K562 (cell line): ENCODE measurements at regions not wholly inside any gene's neighbourhood (a gene's known extent, or its start where the extent isn't known, plus 50 kb on each side); places are given as distances from the start of the nearest gene placed in this dataset.

Experiments used
- ATAC-seq: fragments of 200-7000 bp; cut with Tn5 transposase; 3 replicates; pipeline ENCODE4 v1.9.1; 2020; ENCODE audit warnings: moderate library complexity
- BruUV-seq: library from RNA; stranded (reverse); fragments of 400-500 nt; replicated peaks from 2 replicates; lab custom pipeline; 2021; lab: Mats Ljungman, UMichigan
- CTCF ChIA-PET: fragments of 300-600 bp; formaldehyde crosslinking; extraction: SDS; loops from one replicate; lab custom pipeline; 2021; ENCODE audit warnings: low intra/inter-chr PET ratio; lab: Yijun Ruan, JAX
- POLR2A ChIA-PET: fragments of 300-600, 350-650 bp; sonication (Branson Sonifier 250); formaldehyde crosslinking; extraction: SDS; loops from one replicate; lab custom pipeline; 2021; ENCODE audit warnings: antibody characterized with exemption, inconsistent platforms; lab: Yijun Ruan, JAX
- DNase-seq, 4 experiments: peaks; one replicate each; pipeline versions ENCODE4 v3.0.0 to v3.0.0-alpha.2; 2011 to 2018; ENCODE audit warnings: low spot score in 3 of 4, mixed read lengths in 3 of 4; ENCODE audit errors: extremely low read depth in 1 of 4
- FAIRE-seq: peaks from 2 replicates; lab custom pipeline; 2011; peaks lifted over from hg19 to GRCh38; lab: Jason Lieb, UNC
- H2AFZ ChIP-seq: 2 replicates; pipeline ENCODE4 v1.6.0; 2011; ENCODE audit warnings: low read depth, low read length, control low read depth, inconsistent platforms
- H3K27ac ChIP-seq: fragments of 200-600 bp; 3 replicates; pipeline ENCODE4 v1.8.0; 2011; ENCODE audit warnings: low read depth, mild to moderate bottlenecking, control low read depth, inconsistent platforms, low read length, moderate library complexity, mixed read lengths; ENCODE audit errors: extremely low read depth
- H3K27me3 ChIP-seq, 2 experiments: fragments of 300-600 bp in 1 of 2; 2 replicates in 1 of 2; 3 replicates in 1 of 2; pipeline versions ENCODE4 v1.6.0 to v1.8.0; 2011; ENCODE audit warnings: inconsistent platforms in 2 of 2, low read length in 2 of 2, mild to moderate bottlenecking in 1 of 2, mixed read lengths in 1 of 2, moderate library complexity in 1 of 2; ENCODE audit not compliant: control insufficient read depth in 2 of 2, insufficient read depth in 2 of 2
- H3K36me3 ChIP-seq: fragments of 300-600 bp; 3 replicates; pipeline ENCODE4 v1.8.0; 2011; ENCODE audit warnings: mild to moderate bottlenecking, low read length, inconsistent platforms; ENCODE audit not compliant: control insufficient read depth, insufficient read depth
- H3K4me1 ChIP-seq, 2 experiments: fragments of 200-600 bp in 1 of 2; replicated peaks in 1 of 2; 2 replicates in 1 of 2; 3 replicates in 1 of 2; pipeline versions ENCODE4 v1.5.1 to v1.8.0; 2011; ENCODE audit warnings: inconsistent platforms in 2 of 2, low read length in 2 of 2, mild to moderate bottlenecking in 1 of 2, mixed read lengths in 1 of 2, moderate library complexity in 1 of 2; ENCODE audit not compliant: control insufficient read depth in 2 of 2, insufficient read depth in 2 of 2
- H3K4me2 ChIP-seq: 2 replicates; pipeline ENCODE4 v1.6.1; 2011; ENCODE audit warnings: low read length, control low read depth, inconsistent platforms, mixed read lengths; ENCODE audit not compliant: insufficient read depth
- H3K4me3 ChIP-seq: fragments of 200-600 bp; sonication (generic), shearing (Covaris generic); 2 replicates; pipeline ENCODE4 v1.5.1; 2016; ENCODE audit warnings: control low read depth, inconsistent platforms
- H3K79me2 ChIP-seq: fragments of 200-600 bp; 3 replicates; pipeline ENCODE4 v1.8.0; 2011; ENCODE audit warnings: low read length, inconsistent platforms; ENCODE audit not compliant: control insufficient read depth, insufficient read depth
- H3K9ac ChIP-seq, 2 experiments: 2 replicates each; pipeline versions ENCODE4 v1.6.0 to v1.6.1; 2011; ENCODE audit warnings: low read depth in 2 of 2, low read length in 2 of 2, control low read depth in 1 of 2, inconsistent platforms in 1 of 2, mild to moderate bottlenecking in 1 of 2, mixed read lengths in 1 of 2; ENCODE audit not compliant: insufficient read depth in 1 of 2
- H3K9me1 ChIP-seq: one replicate; pipeline ENCODE4 v1.6.0; 2011; ENCODE audit warnings: inconsistent platforms, mild to moderate bottlenecking, low read length, moderate library complexity; ENCODE audit not compliant: control insufficient read depth, insufficient read depth
- H3K9me3 ChIP-seq: replicated peaks from 2 replicates; pipeline ENCODE4 v1.5.1; 2011; ENCODE audit warnings: low read depth, low read length, inconsistent platforms; ENCODE audit not compliant: control insufficient read depth, insufficient read depth
- H4K20me1 ChIP-seq: replicated peaks from 2 replicates; pipeline ENCODE4 v1.6.1; 2011; ENCODE audit warnings: low read length, inconsistent platforms, mixed read lengths; ENCODE audit not compliant: control insufficient read depth, insufficient read depth
- ARID2 ChIP-seq: fragments of 450-650 bp; IDR thresholded peaks from 2 replicates; pipeline ENCODE4 v1.6.1; 2017; ENCODE audit warnings: antibody characterized with exemption, mild to moderate bottlenecking
- FOXA3 ChIP-seq, 2 experiments: fragments of 450-650 bp in 1 of 2; sonication (generic) in 1 of 2; formaldehyde crosslinking; IDR thresholded peaks in 1 of 2; conservative IDR thresholded peaks in 1 of 2; 2 replicates each; pipeline versions ENCODE4 v1.4.0 to v1.8.0; 2020 to 2022; ENCODE audit warnings: mild to moderate bottlenecking in 2 of 2, missing genetic modification reagents in 1 of 2
- NR4A1 ChIP-seq, 2 experiments: fragments of 250-450 bp in 1 of 2; fragments of 450-650 bp in 1 of 2; sonication (Bioruptor Pico) in 1 of 2; IDR thresholded peaks; 2 replicates each; pipeline versions ENCODE4 v1.4.0 to v1.6.1; 2016 to 2020; ENCODE audit warnings: mild to moderate bottlenecking in 2 of 2, missing compliant biosample characterization in 1 of 2, missing genetic modification characterization in 1 of 2, moderate library complexity in 1 of 2
- ZC3H8 ChIP-seq: fragments of 450-650 bp; IDR thresholded peaks from 2 replicates; pipeline ENCODE4 v1.6.1; 2017
- ZNF143 ChIP-seq: sonication (generic); formaldehyde crosslinking; IDR thresholded peaks from 2 replicates; pipeline ENCODE4 v1.9.0; 2022; ENCODE audit warnings: mild to moderate bottlenecking, missing genetic modification reagents
- ZNF146 ChIP-seq: IDR thresholded peaks from one replicate; pipeline ENCODE4 v1.6.1; 2018; ENCODE audit warnings: missing compliant biosample characterization; ENCODE audit not compliant: unreplicated experiment
- ZNF175 ChIP-seq: fragments of 200-800 bp; sonication (Bioruptor generic); IDR thresholded peaks from 2 replicates; pipeline ENCODE4 v1.6.1; 2016; ENCODE audit warnings: low read depth, mild to moderate bottlenecking, missing genetic modification characterization, missing compliant biosample characterization
- ZNF584 ChIP-seq: fragments of 200-800 bp; sonication (Bioruptor generic); IDR thresholded peaks from 2 replicates; pipeline ENCODE4 v1.6.1; 2016; ENCODE audit warnings: low read depth, mild to moderate bottlenecking, missing genetic modification characterization, missing compliant biosample characterization
- WGBS: fragments of 100-300 bp; shearing (Covaris generic); methylation state at CpG from one replicate; pipeline ENCODE4 v1.1.6; 2016; ENCODE audit warnings: low coverage, mixed read lengths; ENCODE audit not compliant: insufficient coverage; ENCODE audit errors: missing lambda C conversion rate; 5-methylcytosine and 5-hydroxymethylcytosine counted together
- in situ Hi-C: fragments of 300-500 bp; cut with MboI; formaldehyde crosslinking; loops from 4 replicates; pipeline ENCODE4 v1.15.0; 2018; ENCODE audit warnings: inconsistent platforms, mixed read lengths
- intact Hi-C: fragments of 100-400 bp; cut with micrococcal nuclease; formaldehyde crosslinking; loops from 2 replicates; pipeline ENCODE4 v1.14.2; 2022
- TF ChIP-seq, protein P1 (sequence below): sonication (generic); formaldehyde crosslinking; IDR thresholded peaks from 2 replicates; pipeline ENCODE4 v1.8.1; 2023; ENCODE audit warnings: mild to moderate bottlenecking, missing genetic modification reagents, moderate library complexity
- TF ChIP-seq, protein P2 (sequence below): sonication (generic); formaldehyde crosslinking; IDR thresholded peaks from 2 replicates; pipeline ENCODE4 v1.8.1; 2023; ENCODE audit warnings: mild to moderate bottlenecking, missing genetic modification reagents
- TF ChIP-seq, protein P3 (sequence below): fragments of 200-400 bp; formaldehyde crosslinking; IDR thresholded peaks from 2 replicates; pipeline ENCODE4 v1.6.1; 2017; ENCODE audit warnings: mild to moderate bottlenecking, low read depth, low read length, moderate library complexity
- TF ChIP-seq, protein P4 (sequence below): sonication (generic); formaldehyde crosslinking; IDR thresholded peaks from 2 replicates; pipeline ENCODE4 v1.9.0; 2022; ENCODE audit warnings: mild to moderate bottlenecking, missing genetic modification reagents
- TF ChIP-seq, protein P5 (sequence below): IDR thresholded peaks from 2 replicates; pipeline ENCODE4 v1.6.1; 2011; ENCODE audit not compliant: insufficient read length; ENCODE audit errors: extremely low read depth
- TF ChIP-seq, protein P6 (sequence below): fragments of 250-450 bp; sonication (Bioruptor Pico); IDR thresholded peaks from 2 replicates; pipeline ENCODE4 v1.8.0; 2021; ENCODE audit warnings: borderline replicate concordance, mild to moderate bottlenecking, moderate library complexity; ENCODE audit not compliant: poor library complexity, severe bottlenecking

DNA sequence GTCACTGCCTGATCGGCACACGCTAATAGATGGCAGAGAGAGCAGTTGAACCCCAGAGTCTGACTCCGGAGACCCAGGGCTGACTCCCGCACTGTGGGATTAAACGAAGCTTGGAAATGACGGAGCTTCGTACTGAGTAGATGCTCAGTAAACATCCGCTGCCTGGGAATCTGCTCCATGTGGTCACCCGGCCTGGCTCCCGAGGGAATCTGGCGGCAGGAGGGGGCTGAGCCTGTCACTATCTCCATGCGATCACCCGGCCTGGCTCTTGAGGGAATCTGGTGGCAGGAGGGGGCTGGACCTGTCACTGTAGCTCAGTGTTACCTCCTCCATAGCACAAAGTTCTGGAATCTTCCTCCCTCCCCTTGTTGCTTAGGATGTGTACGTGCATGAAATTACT lies 139.7 kb upstream of the CIBAR2 start:
- H3K36me3 ChIP-seq: no peaks in the 10 kb centered on the region
- peaks cover 6% of the 10 kb centered on the region; the same call in 2 of the 3 replicates for H3K79me2 ChIP-seq
- peaks cover 67% of the 10 kb centered on the region for H4K20me1 ChIP-seq
- TF ChIP-seq ZNF584 (CRISPR knock-in tag): no peak
- TF ChIP-seq, protein P1, sequence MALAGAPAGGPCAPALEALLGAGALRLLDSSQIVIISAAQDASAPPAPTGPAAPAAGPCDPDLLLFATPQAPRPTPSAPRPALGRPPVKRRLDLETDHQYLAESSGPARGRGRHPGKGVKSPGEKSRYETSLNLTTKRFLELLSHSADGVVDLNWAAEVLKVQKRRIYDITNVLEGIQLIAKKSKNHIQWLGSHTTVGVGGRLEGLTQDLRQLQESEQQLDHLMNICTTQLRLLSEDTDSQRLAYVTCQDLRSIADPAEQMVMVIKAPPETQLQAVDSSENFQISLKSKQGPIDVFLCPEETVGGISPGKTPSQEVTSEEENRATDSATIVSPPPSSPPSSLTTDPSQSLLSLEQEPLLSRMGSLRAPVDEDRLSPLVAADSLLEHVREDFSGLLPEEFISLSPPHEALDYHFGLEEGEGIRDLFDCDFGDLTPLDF (CRISPR knock-in tag): no peak
- no peak for TF ChIP-seq ZNF143 (CRISPR knock-in tag)
- TF ChIP-seq NR4A1 (CRISPR knock-in tag; IDR thresholded peaks at IDR 0.05): no peak
- TF ChIP-seq NR4A1 (tag; IDR thresholded peaks at IDR 0.05): no peak
- no peak for TF ChIP-seq ZNF175 (CRISPR knock-in tag)
- TF ChIP-seq, protein P2, sequence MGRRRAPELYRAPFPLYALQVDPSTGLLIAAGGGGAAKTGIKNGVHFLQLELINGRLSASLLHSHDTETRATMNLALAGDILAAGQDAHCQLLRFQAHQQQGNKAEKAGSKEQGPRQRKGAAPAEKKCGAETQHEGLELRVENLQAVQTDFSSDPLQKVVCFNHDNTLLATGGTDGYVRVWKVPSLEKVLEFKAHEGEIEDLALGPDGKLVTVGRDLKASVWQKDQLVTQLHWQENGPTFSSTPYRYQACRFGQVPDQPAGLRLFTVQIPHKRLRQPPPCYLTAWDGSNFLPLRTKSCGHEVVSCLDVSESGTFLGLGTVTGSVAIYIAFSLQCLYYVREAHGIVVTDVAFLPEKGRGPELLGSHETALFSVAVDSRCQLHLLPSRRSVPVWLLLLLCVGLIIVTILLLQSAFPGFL (CRISPR knock-in tag): no peak
- TF ChIP-seq, protein P3, sequence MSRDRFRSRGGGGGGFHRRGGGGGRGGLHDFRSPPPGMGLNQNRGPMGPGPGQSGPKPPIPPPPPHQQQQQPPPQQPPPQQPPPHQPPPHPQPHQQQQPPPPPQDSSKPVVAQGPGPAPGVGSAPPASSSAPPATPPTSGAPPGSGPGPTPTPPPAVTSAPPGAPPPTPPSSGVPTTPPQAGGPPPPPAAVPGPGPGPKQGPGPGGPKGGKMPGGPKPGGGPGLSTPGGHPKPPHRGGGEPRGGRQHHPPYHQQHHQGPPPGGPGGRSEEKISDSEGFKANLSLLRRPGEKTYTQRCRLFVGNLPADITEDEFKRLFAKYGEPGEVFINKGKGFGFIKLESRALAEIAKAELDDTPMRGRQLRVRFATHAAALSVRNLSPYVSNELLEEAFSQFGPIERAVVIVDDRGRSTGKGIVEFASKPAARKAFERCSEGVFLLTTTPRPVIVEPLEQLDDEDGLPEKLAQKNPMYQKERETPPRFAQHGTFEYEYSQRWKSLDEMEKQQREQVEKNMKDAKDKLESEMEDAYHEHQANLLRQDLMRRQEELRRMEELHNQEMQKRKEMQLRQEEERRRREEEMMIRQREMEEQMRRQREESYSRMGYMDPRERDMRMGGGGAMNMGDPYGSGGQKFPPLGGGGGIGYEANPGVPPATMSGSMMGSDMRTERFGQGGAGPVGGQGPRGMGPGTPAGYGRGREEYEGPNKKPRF: no peak
- TF ChIP-seq, protein P4, sequence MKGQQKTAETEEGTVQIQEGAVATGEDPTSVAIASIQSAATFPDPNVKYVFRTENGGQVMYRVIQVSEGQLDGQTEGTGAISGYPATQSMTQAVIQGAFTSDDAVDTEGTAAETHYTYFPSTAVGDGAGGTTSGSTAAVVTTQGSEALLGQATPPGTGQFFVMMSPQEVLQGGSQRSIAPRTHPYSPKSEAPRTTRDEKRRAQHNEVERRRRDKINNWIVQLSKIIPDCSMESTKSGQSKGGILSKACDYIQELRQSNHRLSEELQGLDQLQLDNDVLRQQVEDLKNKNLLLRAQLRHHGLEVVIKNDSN: no peak
- TF ChIP-seq, protein P5, sequence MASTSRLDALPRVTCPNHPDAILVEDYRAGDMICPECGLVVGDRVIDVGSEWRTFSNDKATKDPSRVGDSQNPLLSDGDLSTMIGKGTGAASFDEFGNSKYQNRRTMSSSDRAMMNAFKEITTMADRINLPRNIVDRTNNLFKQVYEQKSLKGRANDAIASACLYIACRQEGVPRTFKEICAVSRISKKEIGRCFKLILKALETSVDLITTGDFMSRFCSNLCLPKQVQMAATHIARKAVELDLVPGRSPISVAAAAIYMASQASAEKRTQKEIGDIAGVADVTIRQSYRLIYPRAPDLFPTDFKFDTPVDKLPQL: no peak
- TF ChIP-seq ZC3H8: no peak
- TF ChIP-seq ARID2: no peak
- no peak for TF ChIP-seq FOXA3 (CRISPR knock-in tag; conservative IDR thresholded peaks at IDR 0.05 in 1 of 2, IDR thresholded peaks at IDR 0.05 in 1 of 2)
- TF ChIP-seq ZNF146 (CRISPR knock-in tag): no peak
- TF ChIP-seq, protein P6, sequence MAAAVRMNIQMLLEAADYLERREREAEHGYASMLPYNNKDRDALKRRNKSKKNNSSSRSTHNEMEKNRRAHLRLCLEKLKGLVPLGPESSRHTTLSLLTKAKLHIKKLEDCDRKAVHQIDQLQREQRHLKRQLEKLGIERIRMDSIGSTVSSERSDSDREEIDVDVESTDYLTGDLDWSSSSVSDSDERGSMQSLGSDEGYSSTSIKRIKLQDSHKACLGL (CRISPR knock-in tag): no peak
- H3K9ac ChIP-seq: peak overlapping the region in 1 of 2 experiments; percentile 24; a peak in 1 of 4 replicates
- FAIRE-seq (peak; percentile 6), ATAC-seq (no peak), DNase-seq (no peak)
- H3K9me1 ChIP-seq: peaks cover 10% of the 10 kb centered on the region
- no peak overlapping the region for H3K4me2 ChIP-seq
- 75% methylated on average over 14 of the region's 14 CpGs for WGBS
- peaks cover 2 to 52% of the 10 kb centered on the region in 2 experiments; a peak in 3 of 5 replicates for H3K4me1 ChIP-seq
- H3K27ac ChIP-seq: no peak overlapping the region
- BruUV-seq: no TSS peak
- H3K4me3 ChIP-seq: no peak overlapping the region
- H3K27me3 ChIP-seq: no peaks in the 10 kb centered on the region
- in situ Hi-C loops: loop anchor here (10.0 kb wide), 1 partner anchor 137 kb away; the partner anchor contains the start of gene CIBAR2
- intact Hi-C loops: no loop called here
- no peak overlapping the region for H2AFZ ChIP-seq
- ChIA-PET CTCF (interaction anchor here (0.7 kb wide), 1 partner anchor 15 kb away, joined by 5 read pairs; no protein-coding TSS in a partner anchor), POLR2A (interaction anchor here (0.6 to 1.2 kb wide), 6 partner anchors 12 to 349 kb away, joined by 3 to 4 read pairs (median 4); no protein-coding TSS in a partner anchor)
- no peaks in the 10 kb centered on the region for H3K9me3 ChIP-seq
